ENCODE measurements at regions not wholly inside any gene's neighbourhood (a gene's known extent, or its start where the extent isn't known, plus 50 kb on each side); places are given as distances from the start of the nearest gene placed in this dataset.

GRCh38 chr14:38839694-38840365 is 263.2 kb downstream of the SEC23A start:
- no peak for DNase-seq

- no peak for DNase-seq
Measured at GRCh38 chr14:38838979-38839323, 264.1 kb downstream of the SEC23A start.

DNA sequence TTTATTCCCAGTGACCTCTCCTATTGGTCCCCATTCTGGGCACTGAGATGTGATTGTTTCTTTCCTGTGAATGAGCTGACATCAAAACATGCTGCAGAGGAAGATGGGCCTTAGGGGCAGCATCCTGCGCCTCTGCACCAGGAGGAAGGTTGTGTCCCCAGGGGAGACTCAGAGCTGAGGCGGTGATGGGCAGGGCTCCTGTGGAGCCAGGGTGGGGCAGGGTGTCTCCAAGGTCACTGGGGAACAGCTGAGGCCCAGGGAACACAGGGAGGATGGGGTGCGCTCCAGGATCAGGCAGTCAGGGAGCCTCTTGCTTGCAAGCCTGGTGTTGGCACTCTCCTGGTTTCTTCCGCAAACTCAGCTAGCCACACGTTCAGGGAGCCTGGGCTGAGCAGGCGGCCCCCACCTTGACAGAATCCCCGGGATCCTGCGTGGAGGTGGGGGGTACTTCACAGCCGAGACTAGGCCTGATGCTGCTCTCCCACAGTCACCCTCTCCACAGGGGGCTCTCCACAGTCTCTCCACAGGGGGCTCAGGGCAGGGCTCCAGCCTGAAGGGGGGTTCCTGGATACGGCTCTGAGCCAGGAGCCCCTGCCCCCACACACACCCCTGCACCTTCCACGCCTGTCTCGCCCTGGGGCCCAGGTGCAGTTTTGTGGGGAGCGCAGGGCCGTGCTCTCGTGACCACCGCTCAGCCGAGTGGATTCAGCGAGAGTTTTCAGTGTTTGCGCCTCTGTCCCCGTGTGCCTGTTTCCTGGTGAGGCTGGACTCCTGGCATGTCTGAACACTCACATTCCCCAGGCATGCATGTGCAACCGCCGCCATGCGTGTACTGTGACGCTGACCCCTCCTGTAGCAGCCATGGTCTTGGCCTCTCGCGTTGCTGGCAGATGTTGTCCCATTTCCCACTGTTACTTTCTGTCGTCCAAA is 264.7 kb downstream of the SEC23A start:
- no peak for DNase-seq

GRCh38 chr14:38837343-38838048 is 265.5 kb downstream of the SEC23A start:
- no peak for DNase-seq

GRCh38 chr14:38836539-38836938 is 266.5 kb downstream of the SEC23A start:
- DNase-seq, result no peak

DNA sequence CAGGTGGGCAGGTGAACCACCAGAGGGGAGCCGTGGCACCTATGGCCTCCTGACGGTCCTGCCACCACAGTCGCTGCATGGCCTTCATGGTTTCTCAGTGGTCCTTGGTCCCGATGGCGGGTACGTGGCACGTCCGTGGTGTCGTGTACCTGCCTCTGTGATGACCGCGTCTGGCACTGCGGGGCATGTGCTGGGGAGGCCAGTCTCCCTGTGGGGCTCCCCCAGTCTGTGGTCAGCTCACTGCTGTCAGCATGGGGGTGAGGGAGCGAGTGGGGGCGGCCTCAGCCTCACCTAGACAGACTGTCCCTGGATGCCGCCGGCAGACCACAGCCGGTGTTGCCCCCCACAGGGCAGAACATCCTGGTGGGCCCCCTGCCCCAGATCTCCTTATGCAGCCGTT is 267.2 kb downstream of the SEC23A start:
- DNase-seq, result no peak

GRCh38 chr14:38828183-38828827 is 274.7 kb downstream of the SEC23A start:
- no peak for DNase-seq

GRCh38 chr14:38824706-38825105 is 278.3 kb downstream of the SEC23A start:
- DNase-seq, result no peak

- no peak for DNase-seq
Measured at GRCh38 chr14:38818555-38818954, 284.5 kb downstream of the SEC23A start.

GRCh38 chr14:38808734-38809455 is 294.1 kb downstream of the SEC23A start:
- DNase-seq, result no peak

- no peak for DNase-seq
Measured at GRCh38 chr14:38799671-38800070, 303.4 kb downstream of the SEC23A start.

- DNase-seq, result no peak
Measured at GRCh38 chr14:38794677-38795076, 308.4 kb downstream of the SEC23A start.

DNA sequence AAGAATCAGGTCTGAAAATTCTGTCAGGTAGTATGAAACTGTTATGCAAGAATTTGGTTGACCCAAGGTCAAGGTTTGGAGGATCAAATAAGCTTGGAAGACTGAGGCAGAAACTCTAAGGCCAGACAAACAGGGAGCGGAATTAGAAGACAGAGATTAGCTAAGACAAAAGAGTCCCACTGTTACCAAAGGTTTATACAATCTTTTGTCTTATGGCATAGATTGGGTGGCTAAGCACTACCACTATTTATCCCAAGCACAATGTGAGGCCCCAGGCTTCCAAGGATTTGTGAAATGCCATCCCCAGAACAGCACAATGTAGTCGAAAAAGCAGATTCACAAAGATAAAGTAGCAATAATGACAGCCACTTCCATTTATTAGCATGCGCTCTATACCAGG is 311.2 kb downstream of the SEC23A start:
- DNase-seq, result no peak

DNA sequence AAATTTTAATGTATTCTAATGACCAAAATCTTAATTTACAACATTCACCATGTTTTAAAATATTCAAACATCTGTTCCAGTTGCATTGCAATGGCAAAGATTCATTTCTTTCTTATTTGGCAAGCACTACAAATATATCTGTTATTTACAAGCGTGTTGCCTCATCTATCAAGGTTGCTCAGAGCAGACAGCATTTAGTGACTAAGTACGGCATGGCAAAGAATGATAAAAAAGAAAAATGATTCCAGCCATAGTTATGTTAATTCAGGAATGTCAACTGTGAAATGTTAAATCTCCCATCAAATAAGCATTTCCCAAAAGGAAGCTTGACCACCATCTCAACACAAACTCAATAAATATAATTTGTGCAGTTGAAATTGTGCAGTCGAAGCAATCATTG is 312.1 kb downstream of the SEC23A start:
- no peak for DNase-seq

- DNase-seq, result no peak
Measured at GRCh38 chr14:38789805-38790204, 313.2 kb downstream of the SEC23A start.

- no peak for DNase-seq
Measured at GRCh38 chr14:38788060-38788459, 315.0 kb downstream of the SEC23A start.

- DNase-seq, result no peak
Measured at GRCh38 chr14:38786921-38787320, 316.1 kb downstream of the SEC23A start.

- no peak for DNase-seq
Measured at GRCh38 chr14:38777401-38777800, 325.6 kb downstream of the SEC23A start.

- DNase-seq, result no peak
Measured at GRCh38 chr14:38775986-38776385, 327.0 kb downstream of the SEC23A start.

- DNase-seq, result no peak
Measured at GRCh38 chr14:38774162-38774561, 328.9 kb downstream of the SEC23A start.

- no peak for DNase-seq
Measured at GRCh38 chr14:38770251-38770650, 332.8 kb downstream of the SEC23A start.

DNA sequence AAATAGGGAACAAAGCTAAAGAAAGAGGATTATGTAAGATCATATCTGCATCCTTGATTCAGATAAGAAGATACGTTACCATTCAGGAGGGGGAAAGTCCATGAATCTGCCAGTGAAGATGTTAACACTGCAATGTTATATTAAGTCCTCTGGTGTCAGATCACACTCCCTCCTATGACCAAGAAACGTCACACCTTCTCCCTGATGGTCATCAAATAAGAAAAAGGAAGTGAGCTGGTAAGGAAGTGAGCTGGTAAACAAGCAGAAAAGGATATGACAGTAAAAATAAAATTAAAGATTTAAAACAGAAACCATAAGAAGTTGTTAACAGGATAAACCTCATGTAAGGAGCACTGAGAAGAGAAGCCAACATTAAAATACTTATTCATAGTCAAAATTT is 340.2 kb downstream of the SEC23A start:
- DNase-seq, result no peak

- DNase-seq, result no peak
Measured at GRCh38 chr14:38762426-38762825, 340.6 kb downstream of the SEC23A start.

All from activated CD8-positive, alpha-beta memory T cell treated with anti-CD3 and anti-CD28 coated beads for 24 hours (primary cell).